Prostate gland (tissue), 2 donors: ENCODE measurements at regions not wholly inside any gene's neighbourhood (a gene's known extent, or its start where the extent isn't known, plus 50 kb on each side); places are given as distances from the start of the nearest gene placed in this dataset.

Experiments
- CTCF ChIP-seq, 4 experiments: fragments of 200-600 bp in 2 of 4; fragments of 450-650 bp in 2 of 4; sonication (generic) in 2 of 4; IDR thresholded peaks; 1 replicate in 3 of 4; 2 replicates in 1 of 4; pipeline ENCODE4 v1.5.1; 2016 to 2019; ENCODE audit warnings: antibody characterized with exemption in 4 of 4, mild to moderate bottlenecking in 2 of 4, moderate library complexity in 2 of 4
- POLR2A ChIP-seq: fragments of 450-650 bp; IDR thresholded peaks from one replicate; pipeline ENCODE4 v1.6.1; 2016; ENCODE audit warnings: antibody characterized with exemption, mild to moderate bottlenecking

- TF ChIP-seq CTCF (IDR thresholded peaks at IDR 0.05), result no peak
- no peak for TF ChIP-seq POLR2A
Observed at GRCh38 chr3:24867783-24868182, 373.1 kb upstream of the THRB start.
